GM19023 (cell line): ENCODE measurements at regions not wholly inside any gene's neighbourhood (a gene's known extent, or its start where the extent isn't known, plus 50 kb on each side); places are given as distances from the start of the nearest gene placed in this dataset.

Source experiments
- ATAC-seq: cut with Tn5 transposase; IDR thresholded peaks from one replicate; pipeline ENCODE4 v1.9.1; 2021; ENCODE audit warnings: mild to moderate bottlenecking, moderate library complexity; ENCODE audit not compliant: unreplicated experiment

DNA sequence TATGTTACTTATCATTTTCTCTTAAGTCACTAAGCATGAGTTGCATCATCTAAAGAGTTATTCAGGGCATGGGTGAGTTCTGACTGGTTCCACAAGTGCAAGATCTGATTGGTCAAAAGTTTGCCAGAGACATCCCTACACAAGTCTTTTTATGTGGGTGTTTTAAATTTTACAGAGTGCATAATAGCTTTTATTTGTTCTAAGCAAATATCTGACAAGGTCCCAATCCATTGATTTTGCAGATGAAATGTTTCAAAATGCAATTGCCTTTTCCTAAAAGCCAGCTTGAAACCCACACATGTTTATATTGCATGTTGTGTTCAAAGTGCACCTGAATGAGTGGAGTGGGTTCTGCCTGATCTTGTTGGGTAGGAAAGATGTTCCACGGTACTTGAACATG is 101.7 kb upstream of the PAX6 start:
- ATAC-seq: no peak

DNA sequence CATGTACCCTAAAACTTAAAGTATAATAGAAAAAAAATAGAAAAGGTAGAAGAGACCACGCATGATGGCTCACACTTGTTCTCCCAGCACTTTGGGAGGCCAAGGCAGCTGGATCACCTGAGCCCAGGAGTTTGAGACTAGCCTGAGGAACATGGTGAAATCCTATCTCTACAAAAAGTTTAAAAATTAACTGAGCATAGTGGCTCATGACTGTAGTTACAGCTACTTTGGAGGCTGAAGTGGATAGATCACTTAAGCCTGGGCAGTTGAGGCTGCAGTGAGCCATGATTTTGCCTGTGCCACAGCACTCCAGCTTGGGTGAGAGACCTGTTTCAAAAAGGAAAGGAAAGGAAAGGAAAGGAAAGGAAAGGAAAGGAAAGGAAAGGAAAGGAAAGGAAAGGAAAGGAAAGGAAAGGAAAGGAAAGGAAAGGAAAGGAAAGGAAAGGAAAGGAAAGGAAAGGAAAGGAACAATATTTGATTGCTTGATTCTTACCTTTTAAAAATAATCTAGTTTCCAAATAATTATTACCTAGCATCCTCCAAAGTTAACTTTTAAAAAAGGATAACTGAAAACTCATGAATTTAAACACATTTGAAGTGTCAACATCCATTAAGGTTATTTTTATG is 99.9 kb upstream of the PAX6 start:
- no peak for ATAC-seq

DNA sequence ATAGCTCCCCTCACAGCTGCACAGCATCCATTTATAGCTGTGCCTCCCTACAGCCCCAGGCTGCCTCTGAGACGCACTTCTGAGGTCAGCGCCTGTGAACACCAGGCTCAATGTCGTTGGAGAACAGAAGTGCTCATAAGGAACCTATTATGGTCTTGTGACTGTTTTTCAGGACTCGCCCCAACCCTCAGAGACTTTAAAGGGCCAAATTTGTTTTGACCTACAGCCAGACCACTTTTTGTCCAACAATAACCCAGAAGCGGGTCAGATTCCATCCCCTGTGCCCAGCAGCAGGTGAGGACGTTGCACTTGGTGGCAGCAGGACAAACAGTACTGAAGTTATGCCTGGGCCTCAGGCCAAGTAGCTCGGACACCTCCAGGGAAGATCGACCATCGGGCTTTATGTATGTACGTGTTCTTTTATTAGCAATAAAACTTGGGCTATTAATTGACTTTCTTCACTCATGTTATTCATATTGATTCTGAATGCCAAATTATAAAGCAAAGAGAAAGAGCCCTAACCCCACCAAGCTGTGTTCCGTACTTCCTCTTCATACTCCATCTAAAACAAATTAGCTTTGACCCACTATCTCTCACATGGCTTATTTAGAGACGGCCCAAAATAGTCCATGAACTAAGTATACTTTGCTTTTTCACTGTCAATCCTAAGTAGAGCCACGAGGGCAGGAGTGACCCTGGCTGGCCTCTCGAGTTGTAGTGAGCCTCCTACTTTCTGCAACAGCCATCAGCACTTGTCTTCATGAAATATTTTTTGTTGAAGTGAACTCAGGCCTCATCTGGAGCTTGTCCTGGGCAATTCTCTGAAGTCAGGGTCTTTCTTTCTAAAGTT is 92.3 kb upstream of the PAX6 start:
- ATAC-seq: no peak

DNA sequence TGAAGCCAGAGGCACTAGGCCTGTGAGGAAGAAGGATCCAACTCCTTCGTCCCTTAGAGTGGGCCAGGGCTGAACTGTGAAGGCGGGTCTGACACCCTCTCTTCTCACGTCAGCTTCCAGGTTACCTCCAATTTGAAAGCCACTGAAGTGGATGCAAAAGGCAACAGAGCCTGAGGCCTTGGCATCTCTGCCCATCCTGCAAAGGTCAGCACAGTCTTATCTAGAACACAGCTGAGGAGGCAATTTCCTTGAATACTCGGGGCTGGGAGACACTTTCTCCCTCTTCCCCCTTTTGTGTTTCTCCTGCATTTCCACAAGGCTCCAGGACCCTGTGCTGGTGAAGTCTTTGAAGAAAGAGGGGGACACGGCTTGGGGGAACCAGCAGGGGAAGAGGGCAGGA is 91.6 kb upstream of the PAX6 start:
- no peak for ATAC-seq

DNA sequence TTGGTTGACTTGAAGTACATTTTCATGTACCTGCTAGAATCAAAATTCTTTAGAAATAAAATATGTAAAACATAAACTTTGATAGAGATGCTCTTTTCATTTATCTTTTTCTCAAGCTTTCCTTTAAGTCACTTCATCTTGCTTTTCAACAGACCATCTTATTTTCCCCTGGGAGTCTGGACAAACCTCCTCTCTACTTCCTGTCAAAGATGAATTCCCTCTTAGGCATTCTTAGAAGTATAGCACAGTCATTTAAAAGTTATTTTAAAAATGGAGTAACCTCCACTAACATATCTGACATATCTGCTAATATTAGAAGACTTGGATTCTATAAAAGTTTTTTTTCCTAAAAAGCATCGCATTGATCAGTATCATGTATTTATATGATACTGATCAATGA is 84.8 kb upstream of the PAX6 start:
- no peak for ATAC-seq

DNA sequence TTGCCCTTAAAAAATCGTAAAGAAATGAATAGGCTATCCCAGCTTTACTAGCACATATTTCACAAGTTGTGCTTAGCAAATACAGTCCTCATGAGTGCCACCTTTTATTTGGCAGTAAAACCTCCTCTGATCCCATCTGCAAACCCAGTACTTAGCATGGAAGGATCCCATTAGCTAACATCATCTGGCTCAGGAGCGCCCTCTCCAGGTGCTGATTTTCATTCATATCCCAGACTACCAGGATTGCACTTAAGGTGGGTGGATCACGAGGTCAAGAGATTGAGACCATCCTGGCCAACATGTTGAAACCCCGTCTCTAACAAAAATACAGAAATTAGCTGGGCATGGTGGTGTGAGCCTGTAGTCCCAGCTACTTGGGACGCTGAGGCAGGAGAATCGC is 76.1 kb upstream of the PAX6 start:
- ATAC-seq: no peak

DNA sequence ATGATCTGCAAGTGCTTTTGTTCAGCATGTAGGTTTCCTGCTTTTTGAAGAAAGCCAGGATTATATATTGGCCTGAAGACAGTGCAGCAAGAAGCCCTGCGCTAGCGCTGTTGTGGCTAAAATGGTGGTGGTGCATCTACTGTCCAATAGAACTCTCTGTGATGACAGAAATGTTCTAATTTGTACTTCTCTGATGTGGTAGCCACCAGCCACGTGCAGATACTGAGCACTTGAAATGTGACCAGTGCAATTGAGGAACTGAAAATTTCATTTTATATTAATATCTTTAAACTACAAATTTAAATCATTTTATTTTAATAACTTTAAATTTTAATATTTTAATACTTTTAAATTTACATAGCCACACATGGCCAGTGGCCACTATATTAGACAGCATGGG is 73.0 kb upstream of the PAX6 start:
- no peak for ATAC-seq

DNA sequence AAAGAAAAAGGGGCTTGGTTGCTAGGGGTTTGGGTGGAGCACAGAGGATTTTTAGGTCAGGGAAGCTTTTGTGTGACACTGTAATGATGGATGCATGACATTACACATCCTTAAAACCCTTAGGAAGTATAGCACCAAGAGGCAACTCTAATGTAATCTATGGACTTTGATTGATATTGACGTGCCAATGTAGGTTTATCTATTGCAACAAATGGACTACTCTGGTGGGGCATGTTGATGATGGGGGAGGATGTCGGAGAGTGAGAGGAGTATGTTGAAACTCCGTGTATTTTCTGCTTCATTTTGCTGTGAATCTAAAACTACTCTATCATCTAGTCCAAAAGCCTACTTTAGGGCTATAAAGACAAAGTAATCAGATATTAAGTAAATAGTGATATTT is 72.3 kb upstream of the PAX6 start:
- no peak for ATAC-seq

DNA sequence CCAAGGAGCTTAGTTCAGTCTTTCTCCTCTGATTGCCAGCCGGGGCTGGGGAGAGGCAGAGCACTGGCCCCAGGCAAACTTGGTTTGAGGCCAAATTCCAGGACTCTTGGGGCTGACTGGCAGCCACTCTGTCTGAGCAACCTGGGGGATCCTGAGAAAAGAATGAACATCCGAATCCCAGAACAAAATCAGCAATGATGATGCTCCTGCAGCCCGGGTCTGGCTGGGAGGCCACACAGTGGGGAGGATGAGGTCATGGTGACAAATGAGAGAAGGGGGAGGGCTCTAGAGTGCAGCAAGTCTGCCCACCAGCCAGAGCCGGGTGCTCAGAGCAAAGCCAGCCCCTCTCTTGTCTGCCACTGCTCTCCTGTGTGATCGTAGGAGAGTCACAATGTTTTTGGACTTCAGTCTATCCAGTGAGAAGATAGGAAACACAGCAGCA is 71.8 kb upstream of the PAX6 start:
- no peak for ATAC-seq

DNA sequence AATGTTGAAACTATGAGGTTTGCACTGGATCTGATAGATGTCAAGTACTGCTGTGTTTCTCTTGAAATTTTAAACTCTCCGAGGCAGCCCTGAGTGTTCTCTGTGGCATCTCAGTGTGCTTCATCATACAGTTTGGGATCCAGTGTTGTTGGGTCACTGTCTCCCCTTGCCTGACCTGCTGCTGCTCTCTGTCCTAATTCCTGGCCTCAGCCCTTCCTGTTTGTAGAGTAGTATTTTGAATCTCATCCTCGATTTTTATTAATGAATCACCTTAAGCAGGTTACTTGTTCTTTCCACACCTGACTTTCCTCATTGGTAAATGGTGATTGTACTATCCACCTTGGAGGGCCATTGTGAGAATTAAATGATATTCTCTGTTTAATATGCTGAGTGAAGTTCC is 70.7 kb upstream of the PAX6 start:
- no peak for ATAC-seq

DNA sequence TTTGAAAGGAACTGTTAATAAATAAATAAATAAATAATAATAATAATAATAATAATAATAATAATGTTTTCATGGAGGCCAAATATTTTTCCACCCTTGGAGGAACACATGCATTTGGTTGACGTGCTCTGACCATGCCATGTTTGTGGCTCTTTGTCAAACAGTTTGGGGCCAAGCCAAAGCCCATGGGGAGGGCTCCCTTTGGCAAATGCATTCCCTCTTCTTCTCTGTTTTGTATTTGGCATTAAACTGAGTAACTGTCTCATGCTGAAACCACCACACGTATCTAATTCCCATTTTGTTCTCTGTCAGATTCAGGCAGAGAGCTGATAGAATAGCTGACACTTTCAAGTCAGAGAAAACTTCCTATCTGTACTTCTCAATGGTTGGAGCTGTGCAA is 68.6 kb upstream of the PAX6 start:
- no peak for ATAC-seq

DNA sequence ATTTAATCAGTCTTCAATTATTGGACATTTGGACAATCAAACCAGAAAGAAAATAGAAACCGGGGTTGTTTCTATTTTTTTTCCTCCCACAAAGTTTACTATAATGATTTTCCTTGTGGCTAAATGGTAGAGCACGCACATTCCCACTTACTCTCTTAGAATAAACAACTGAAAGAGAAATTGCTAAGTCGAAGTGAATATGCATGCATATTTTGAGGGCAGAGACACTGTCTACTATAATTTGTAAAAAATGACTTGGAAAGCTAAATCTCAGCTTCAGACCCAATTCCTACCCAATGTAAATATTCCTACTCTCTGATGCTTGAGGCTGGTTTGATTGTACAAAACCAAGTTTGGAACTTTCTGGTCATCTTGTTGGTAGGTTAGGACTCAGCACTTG is 66.7 kb upstream of the PAX6 start:
- ATAC-seq: no peak

DNA sequence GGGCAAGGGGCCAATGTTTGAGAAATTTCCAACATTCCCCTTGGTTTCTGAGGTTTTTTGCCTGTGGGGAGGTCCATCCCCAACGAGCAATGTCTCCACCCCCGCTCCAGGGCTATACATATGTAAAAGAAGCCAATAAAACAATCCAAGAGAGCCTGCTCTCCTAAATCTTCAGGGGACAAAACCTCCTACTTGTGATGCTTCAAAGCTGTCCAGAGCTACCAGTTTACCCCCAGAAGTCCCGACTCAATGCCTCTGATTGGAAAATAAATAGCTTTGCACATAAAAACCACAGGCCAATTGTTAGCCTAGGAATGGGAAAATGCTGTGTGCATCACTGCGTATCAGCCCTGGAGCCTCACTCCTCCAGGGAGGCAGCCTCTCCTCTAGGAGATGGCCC is 66.0 kb upstream of the PAX6 start:
- no peak for ATAC-seq

DNA sequence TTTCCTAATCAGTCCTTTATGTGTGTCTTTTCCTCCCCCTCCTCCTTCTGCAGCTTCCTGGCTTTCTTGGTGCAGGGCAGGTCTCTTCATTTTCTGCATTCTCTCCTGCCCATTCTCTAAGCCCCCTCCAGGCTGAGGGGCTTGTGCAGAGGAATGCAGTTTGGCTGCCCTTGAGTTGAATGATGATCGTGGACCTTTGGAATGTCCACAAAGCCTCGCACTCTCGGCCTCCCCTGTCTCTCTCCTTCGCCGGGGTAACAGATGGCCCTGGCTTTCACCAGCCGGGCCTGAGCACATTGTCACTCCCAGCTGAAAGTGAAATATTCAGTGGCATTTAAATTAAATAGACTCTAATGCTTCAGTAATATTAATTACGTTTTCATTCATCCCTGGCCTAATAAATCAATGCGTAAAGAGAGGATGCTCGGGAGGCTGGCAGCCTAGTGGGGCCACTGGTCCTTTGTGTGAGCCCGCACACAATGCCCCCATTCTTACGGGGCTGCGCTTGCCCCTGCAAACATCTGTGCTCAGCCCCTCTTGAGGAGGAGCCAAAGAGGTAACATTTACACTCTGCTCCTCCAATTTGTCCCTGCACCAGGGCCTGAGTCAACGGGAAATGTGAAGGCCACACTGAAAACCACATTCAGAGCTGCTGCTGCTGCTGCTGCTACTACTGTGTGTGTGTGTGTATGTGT is 64.9 kb upstream of the PAX6 start:
- ATAC-seq: no peak

DNA sequence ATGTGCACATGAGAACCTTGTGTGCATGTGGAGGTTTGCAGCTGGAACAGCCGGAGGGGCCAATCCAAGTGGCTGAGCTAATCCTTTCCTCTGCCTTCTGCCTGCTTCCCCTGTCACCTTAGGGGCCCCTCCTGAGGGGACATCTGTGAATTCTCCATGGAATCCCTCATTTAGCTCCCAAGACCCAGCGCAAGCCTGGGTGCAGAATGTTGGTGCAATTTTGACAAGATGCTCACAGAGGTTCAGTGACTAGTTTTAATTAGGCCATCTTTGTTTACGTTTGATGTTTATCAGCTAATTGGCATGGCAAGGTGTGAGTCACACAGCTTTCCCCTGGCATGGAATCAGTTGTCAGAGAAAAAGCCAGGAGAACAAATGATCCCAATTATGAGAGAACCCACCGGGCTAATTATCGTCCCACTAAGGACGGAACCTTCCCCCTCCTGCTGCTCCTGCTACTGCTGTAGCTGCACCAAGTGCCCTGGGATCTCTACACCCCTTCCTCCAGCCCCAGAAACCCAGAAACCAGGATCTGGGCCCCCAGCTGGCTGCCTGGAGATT is 63.6 kb upstream of the PAX6 start:
- no peak for ATAC-seq

DNA sequence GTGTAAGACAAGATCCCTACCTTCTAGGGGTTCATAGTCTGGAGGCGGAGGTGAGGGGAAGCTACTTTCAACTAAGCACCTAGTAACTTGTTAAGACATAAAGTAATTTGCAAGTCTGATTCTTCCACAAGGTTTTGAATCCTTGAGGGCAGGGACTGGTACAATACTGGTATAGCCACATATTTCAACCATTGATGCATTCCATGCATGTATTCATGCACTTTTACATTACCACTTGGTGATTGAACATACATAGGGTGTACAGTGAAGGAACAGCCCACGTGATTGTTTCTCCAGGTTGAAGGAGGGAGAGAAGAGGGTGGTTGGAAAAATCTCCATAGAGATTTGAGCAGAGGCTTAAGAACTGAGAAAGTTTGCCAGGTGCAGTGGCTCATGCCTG is 62.0 kb upstream of the PAX6 start:
- ATAC-seq: no peak

DNA sequence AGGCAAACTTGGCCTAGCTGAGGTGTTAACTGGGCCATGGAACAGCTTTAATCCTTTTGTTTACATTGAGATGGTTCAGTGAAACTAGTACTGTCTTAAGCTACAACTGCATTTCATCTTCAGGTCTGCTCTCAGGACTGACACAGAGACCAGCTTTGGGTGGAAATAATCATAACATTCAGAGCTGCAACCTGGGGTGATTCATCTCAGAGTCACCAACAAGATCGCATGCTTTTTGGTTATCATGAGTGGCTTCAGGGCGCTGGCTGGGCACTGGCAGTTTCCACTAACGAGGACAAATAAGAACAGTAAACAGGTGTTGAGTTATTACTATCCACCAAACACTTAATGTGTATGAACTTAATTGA is 60.9 kb upstream of the PAX6 start:
- no peak for ATAC-seq

DNA sequence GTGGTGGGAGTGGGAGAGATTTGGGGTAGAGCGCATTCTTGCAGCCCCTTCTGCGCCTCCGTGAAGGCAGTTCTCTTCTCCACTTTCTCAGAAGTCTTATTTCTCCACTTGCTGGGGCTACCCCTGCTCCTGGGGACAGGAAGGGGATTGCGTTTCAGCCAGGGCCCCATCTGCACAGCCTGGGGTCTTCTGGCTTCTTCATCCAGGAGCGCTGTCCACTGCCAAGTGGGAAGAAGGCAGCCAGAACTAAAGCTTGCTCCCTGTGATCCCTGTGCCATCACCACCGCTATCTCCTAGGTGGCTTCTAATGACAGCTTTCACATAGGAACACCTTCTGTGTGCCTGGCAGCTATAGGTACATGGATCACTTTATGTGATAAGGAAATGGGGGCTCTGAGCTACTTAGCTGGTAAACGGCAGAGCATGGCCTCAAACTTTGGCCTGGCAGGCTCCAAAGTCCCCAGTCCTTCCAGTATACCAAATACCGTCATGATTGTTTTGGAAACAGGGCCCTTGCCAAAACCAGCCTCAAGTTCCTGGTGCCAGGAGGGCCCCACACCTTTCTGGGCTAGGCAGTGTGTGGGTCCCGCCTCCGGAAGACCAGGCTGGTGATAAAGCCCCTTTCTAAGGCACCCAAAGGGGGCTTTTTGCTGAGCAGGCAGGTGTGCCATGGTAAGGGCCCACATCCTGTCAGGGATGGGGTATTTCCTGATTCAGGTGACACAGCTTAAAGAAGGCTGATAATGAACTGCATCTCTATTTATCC is 60.4 kb upstream of the PAX6 start:
- ATAC-seq: no peak

DNA sequence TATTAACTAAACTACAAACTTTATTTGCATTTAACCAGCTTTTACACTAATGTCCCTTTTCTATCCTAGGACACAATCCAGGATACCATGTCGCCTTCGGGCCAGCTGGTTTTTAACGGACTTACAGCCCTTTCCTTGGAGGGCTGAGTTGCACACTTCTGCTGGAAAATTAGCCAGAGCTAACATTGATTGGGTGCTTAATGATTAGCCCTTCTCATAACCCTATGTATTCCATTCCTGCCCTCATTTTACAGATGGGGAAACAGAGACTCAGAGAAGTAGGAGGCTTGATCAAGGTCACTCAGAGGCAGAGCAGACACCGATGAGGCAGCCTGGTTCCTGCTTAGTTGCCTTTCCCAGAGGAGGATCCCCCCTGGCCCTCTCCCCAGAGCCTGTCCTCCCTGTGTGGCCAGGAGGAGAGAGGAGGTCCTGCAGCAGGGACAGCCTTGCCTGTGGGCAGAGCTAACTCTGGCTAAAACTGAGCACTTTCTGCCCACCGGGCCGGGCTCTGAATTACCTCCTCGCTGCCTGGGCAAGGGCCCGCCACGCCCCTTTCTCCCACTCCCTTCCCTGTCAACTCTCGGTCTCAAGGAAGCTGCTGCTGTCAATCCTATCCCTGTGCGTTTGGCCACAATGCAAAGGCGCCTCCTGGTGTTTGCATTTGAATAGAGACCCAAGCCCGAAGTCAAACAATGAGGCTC is 59.6 kb upstream of the PAX6 start:
- ATAC-seq: no peak

DNA sequence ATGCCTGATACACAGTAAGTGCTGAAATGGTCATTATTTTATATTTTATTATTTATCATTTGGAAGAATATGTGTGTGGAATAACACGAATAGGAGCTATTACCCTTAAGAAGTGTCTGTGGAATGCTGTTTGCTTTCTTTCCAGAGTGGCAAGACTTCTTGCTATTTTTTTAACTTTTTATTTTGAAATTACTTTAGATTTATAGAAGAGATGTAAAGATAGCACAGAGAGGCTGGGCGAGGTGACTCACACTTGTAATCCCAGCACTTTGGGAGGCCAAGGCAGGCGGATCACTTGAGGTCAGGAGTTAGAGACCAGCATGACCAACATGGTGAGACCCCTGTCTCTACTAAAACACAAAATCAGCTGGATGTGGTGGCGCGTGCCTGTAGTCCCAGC is 58.9 kb upstream of the PAX6 start:
- no peak for ATAC-seq
